GM13976 (cell line): ENCODE measurements at regions not wholly inside any gene's neighbourhood (a gene's known extent, or its start where the extent isn't known, plus 50 kb on each side); places are given as distances from the start of the nearest gene placed in this dataset.

Experiments
- DNase-seq: peaks from one replicate; pipeline ENCODE4 v3.0.0; 2012; ENCODE audit warnings: low spot score
- CTCF ChIP-seq: IDR thresholded peaks from 2 replicates; pipeline ENCODE4 v1.5.1; 2012; ENCODE audit warnings: borderline replicate concordance, mild to moderate bottlenecking; ENCODE audit not compliant: insufficient read depth; ENCODE audit errors: extremely low read depth, missing control alignments, control extremely low read depth
- in situ Hi-C: fragments of 300-500 bp; cut with MboI; formaldehyde crosslinking; loops from one replicate; pipeline ENCODE4 v1.12.0; 2022; ENCODE audit warnings: low sequenced_read_pairs, mixed read lengths, inconsistent platforms; ENCODE audit not compliant: unreplicated experiment

- TF ChIP-seq CTCF: no peak
- DNase-seq: no peak
- in situ Hi-C loops: no loop called here
Observed at GRCh38 chr1:221169447-221169889, 290.2 kb downstream of the HLX start.

GRCh38 chr1:221170171-221170570 lies 290.9 kb downstream of the HLX start:
- in situ Hi-C loops: no loop called here
- no peak for TF ChIP-seq CTCF

GRCh38 chr1:221171768-221172167 lies 292.5 kb downstream of the HLX start:
- no peak for TF ChIP-seq CTCF
- in situ Hi-C loops: no loop called here
- no peak for DNase-seq

More at GRCh38 chr1:221170171-221170570, 290.9 kb downstream of the HLX start:
- no peak for DNase-seq

- TF ChIP-seq CTCF: no peak
- no peak for DNase-seq
- in situ Hi-C loops: no loop called here
Observed at GRCh38 chr1:221172841-221173240, 293.6 kb downstream of the HLX start.

GRCh38 chr1:221174330-221174993 lies 295.2 kb downstream of the HLX start:
- in situ Hi-C loops: no loop called here
- no peak for TF ChIP-seq CTCF
- no peak for DNase-seq

- in situ Hi-C loops: no loop called here
- no peak for TF ChIP-seq CTCF
- DNase-seq: no peak
Observed at GRCh38 chr1:221175249-221175648, 296.0 kb downstream of the HLX start.
